Activated CD4-positive, alpha-beta T cell treated with anti-CD3 and anti-CD28 coated beads, Interleukin-2, amount 50 U/mL, for 1 hour (primary cell): ENCODE measurements at regions not wholly inside any gene's neighbourhood (a gene's known extent, or its start where the extent isn't known, plus 50 kb on each side); places are given as distances from the start of the nearest gene placed in this dataset.

ENCODE experiments used
- DNase-seq: peaks from one replicate; pipeline ENCODE4 v3.0.0-alpha.2; 2020

DNA sequence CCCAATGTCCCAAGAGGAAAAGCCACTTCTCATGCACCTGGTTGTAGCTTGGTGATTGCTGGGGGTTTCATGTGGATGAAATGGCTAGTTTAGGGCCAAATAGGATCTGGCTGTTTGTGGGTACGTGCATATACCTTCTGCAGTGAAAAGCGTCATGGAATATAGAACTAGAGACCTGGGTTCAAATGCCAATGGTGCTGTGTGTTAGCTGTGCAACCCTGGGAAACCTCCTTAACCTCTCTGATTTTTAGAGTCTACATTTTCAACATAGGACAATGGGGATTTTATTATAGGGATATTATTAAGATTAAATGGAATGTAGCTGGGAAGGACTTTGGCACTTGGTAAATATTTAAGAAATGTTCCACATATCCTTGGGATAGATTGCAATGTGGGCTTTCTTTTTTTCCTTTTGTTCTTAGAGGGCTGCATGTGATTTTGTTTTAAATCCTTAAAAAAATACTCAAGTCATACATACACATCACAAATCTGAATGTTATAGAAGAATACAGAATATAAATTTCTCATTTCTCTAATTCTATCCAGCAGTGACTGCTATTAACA, 112.6 kb upstream of the E2F8 start:
- no peak for DNase-seq

DNA sequence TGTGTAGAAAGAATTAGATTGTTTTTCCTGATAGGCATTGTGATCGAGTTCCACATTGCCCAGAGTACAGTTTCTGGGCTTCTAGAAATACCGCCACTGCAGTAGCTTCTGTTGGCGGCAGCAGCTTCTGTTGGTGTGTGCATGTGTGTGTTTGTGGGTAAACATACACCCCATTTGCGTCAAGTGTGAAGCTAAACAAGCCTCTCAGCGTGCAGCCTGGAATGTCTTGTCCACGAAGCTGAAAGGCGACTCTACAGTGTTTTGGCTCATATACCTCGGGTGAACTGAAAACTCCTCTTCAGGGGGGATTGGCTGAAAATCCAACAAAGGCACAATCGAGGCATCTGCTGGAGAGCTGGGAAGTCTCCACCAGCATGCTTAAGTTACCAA, 112.0 kb upstream of the E2F8 start:
- DNase-seq = no peak

DNA sequence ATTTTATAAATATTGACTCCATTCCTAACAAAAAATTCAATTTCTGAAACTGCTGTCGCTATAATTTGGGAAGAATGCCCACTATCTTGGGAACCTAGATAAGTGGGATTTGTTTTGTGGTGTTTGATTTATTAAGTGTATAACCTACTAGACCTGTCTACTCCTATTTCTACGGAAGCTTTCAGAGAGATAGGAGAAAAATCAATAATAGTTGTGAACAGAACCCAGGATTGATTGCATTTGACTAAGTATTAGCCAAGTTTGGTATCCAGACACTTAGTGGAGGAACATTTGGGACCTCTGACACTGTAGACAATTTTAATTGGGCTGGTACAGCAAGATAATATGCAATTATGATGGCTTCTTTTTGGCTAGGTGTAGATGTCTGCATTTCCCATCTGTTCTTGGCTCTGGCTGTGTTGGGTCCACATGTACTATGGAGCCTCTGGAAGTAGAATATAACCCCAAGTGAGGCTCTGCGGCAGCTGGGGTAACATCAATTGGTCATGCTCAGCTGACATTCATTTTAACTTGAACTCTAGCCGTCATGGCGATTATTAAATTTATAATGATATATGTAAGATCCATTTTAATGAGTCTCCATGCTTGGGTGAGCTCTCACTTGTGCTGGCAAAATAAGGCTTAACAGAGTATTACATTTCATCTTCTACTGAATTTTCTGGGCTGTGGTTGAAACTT, 111.5 kb upstream of the E2F8 start:
- DNase-seq = no peak

DNA sequence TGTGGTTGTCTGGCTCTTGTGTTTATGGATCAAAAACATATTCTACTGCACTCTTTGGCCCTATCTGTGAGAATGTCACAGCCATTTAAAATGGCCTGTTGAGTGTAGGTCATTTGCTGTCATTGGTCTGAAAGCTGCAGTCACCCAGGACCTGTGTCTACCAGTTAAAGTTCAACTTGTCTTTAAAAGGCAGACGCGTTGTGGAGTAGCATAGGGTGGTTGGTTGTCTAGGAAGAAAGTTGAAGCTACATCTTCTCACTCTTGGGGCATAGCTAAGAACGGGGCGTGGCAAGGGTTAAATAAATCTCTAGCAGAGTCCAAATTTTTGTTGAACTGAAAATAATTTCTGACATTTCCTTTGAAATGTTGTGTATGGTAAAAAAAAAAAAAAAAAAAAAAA, 110.7 kb upstream of the E2F8 start:
- no peak for DNase-seq

DNA sequence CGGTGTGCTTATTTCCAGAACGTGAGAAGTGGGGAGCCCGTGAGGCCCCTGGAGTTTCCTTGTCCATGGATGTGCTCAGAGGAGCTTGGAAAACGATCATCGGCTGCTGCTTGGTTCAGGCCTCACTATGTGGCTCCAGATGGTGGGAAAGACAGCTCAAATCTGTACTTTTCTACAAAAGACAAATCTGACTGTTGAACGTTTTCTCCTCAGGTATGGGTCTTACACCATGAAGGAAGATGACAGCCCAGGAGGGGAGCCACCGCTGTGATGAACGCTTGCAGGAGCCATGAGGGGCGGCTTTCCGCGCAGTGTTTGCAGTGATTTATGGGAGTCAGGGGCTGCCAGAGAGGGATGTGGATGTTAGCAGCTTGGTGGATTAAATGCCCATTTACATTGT, 109.4 kb upstream of the E2F8 start:
- DNase-seq = no peak

DNA sequence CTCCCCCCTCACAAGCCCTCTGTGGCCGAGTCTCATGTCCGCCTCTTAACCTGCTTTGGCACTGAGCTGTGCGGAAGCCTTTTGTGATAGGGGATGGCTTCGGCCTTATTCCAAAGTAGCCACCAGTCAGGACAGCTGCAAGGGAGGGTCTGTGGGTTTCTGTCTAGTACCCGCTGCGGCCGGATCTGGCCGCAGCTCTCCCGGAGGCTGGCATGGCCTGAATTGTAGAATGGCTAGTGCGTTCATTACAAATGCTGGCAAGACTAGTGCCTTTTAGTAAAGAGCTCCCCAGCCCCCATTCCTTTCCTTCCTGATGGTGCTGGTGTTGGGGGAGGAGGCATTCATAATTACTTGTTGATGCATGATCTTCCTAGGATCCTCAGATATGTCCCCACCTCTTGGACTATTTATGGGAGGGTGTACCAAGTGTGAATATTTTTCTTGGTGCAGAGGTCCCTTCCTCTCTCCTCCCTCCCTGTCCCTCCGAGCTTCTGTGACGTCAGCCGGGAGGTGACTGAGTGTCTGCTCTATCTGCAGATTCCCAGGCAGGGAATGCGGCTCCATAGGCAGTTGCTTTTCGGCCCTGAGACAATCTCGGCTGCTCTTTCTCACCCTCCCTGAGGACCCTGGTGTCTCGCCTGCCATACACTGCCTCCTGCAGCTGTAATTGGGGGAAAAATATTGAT, 108.7 kb upstream of the E2F8 start:
- no peak for DNase-seq

DNA sequence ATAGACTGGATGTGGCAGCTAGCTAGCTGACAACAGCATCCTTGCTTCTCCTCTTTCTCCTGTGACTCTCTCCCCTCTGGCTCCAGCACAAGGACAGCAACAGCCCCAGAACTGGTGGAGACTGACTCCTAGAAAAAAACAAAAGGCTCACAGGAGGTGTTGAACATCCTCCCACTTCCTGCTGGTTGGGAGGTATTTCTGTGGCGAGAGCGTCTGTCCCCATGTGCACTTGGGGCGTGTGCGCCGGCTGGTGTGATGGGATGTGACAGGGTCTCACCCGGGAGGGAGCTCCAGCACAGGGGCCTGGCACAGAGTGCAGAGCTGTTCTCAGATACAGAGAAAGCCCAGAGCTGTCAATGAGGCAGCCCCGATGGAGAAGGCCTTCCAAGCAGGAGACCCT, 107.2 kb upstream of the E2F8 start:
- no peak for DNase-seq

DNA sequence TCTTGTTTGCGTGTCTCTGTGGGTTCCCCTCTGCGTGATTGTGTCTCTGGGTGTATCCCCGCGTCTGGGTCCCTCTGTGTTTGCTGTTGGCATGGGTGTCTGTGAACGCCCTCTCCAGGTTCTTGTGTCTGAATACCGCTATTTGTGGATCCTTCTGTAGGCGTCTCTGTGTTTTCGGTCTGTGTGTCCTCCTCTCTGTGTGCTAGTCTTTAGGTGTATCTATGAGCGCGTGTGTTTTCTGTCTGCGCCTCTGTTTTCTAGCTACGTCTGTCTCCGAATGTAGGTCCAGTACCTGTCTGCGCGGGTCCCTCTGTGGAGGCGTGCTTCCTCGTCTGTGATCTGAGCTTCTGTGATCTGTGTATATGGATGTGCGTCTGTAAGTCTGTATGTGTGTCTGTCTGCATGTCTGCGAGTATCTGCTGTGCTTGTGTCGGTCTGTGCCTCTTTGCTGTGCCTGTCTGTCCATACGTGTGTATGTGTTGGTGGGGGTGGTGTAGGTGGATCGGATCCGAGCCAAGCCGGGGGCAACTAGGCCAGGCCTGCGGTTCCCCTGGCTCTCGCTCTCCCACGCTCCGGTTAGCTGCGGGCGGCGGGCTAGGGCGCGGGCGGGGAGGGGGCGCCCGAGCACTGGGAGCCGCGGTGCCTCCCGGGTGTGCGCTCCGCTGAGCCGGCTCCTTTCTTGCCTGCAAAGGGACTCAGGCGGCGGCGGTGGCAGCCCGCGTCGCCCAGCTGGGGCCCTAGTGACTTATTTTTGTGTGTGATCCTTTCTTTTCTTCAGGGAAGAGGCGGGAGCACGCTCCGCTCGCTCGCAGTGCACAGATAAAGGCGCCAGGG, 105.3 kb upstream of the E2F8 start:
- DNase-seq = no peak

DNA sequence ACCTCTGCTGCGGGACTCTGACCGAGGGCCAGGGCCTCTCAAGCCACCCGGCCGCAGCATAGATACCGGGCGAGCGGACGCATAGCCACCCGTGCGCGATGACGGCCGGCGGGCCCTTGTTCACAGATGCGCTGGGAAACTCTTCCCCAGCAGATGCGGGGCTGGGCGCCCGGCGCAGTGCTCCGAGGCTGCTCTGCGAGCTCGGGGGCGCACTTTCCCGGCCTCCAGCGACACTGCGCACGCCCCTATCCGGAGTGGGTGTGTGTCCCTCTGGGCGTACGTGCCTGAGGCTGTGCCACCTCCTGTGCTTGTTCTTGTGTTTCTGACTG, 104.7 kb upstream of the E2F8 start:
- DNase-seq = no peak

DNA sequence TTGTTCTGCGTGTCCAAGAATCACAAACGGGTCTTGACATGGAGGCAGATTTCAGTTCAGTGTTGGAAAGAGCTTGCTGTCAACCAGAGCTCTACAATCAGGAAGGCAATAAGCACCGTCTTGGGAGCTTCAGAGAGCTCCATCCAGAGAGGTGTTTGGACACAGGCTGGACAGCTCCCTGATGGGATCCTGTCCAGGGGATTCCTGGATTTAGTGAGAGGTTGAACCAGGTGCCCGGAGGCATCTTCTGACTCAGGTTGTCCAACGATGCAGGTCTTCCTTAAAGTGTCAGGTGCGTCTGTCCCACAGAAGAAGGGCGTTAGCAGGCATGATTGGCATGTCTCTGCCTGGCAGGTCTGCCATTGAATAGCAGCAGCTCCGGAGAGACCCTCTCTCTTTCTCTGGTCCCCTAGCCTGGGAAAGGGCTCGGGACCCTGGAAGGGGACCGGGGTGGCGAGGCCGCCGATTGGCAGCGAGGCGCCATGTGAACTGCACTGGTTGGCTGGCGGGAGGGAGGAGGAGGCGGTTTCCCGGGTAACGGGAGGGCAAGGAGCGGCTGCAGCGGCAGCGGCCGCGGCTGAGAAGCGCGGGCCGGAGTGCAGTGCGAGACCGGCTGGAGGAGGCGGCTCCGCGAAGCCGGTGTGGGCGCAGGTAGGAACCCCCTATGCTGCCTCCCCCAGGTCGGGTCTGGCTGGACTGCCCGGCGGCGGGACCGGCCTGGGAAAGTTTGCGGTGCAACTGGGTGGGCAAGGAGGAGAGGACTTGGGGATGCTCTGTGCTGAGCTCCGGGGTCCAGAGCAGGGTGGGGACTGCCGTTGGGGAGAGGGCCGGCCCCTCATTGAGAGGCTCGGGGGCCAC, 104.1 kb upstream of the E2F8 start:
- DNase-seq = no peak

DNA sequence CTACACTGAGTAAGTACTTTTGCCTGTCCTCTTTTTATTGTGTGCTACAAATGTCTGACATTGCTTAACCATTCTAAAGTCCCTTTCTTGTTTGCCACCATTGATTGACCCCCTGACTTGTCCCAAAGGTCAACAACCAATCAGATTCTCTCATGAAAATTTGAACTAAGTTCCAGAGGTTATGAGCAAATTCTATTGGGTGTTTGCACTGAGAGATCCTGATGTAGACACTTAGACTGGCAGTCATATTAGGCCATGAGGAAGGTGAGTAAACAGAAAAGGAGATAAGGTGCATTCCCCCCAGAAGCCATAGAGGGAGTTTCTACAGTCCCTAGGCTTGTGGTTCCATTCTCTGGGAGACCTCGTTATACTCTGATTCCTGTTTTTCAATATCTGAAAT, 101.3 kb upstream of the E2F8 start:
- no peak for DNase-seq

DNA sequence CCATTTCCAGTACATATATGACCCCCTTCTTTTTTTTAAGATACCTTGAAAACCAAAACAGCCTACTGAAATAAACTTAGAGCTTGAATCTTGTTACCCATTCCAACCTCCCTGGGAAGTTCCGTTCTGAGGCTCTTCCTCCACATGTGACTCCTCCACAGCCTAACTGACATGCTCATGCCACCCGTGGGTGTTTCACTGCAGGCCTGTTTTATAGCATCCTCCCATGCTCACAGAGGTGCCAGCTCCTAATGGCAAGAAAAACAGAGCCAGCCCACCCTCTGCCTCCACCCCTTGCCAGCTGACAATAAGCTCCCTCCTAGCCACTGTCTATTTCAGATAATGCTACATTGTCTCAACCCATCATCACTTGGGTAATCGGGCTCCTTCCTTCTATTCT, 97.6 kb upstream of the E2F8 start:
- DNase-seq = no peak

DNA sequence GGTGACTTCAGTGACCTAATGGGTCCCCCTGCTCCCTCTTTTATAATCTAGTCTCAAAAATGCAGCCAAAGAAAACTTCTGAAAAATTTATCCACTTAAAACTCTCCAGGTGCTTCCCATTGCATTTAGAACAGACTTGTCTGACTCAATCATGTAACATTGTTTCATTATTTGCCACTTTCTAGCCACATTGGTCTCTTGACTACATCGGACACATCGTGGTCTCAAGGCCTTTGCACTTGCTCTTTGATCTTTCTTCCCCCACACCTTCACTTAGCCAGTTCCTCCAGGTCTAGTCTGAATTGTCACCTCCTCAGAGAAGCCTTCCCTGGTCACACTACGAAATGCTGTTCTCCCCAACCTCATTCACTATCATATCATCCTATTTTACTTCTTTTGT, 97.0 kb upstream of the E2F8 start:
- DNase-seq = no peak

DNA sequence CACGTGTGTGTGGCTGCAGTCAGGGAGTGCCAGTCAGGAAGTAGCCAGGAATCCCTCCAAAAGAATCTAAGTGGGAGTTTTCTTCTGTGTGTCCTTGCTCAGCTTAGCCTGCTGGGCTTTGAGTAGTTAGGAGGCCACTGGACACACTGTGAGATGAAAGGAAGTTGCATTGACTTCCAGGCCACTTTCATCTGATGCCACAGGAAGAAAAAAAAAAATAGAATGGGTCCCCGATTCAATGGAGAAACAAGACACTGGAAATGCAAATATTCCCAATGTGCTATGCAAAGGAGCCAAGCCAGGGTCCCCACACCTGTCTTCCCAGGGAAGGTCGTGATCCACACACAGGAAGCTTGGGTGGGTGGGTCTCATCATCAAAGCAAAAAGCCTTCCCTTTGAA, 95.6 kb upstream of the E2F8 start:
- no peak for DNase-seq

DNA sequence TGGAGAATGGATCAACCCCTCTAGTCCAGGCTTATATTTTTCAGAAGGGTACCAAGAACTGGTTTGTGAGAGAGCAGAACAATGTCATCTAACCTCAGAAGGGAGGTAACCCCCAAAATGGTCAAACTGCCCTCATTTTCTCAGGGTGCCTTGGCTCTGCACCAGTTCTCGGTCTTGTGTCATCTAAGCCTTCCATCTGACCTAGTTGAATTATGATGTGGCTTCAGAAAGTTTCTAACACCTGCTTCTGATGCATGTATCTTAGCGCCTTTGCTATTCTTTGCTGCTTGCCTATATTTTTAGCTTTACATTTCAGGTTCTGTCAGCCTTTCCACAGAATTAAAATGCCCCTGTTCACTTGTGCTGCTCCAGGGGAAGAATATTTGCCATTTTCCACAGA, 91.7 kb upstream of the E2F8 start:
- no peak for DNase-seq

DNA sequence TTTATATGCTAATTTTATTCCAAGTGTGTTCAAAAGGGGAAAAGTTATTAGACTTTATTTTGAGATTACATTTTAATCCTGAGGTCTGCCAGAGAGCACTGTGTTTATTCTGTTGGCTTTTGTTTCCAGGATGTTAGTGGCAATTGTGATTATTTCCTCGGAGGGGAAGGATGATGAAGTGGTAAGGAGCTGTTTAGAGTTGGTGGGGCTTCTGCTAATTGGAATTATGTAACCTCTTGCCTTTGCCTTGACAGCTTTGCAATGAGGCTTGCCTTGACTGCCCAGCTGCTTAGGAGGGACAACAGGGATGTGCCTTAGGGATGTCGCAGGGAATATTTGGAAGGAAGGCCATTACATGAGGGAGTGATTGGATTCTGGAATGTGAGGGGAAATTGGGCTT, 89.7 kb upstream of the E2F8 start:
- no peak for DNase-seq

DNA sequence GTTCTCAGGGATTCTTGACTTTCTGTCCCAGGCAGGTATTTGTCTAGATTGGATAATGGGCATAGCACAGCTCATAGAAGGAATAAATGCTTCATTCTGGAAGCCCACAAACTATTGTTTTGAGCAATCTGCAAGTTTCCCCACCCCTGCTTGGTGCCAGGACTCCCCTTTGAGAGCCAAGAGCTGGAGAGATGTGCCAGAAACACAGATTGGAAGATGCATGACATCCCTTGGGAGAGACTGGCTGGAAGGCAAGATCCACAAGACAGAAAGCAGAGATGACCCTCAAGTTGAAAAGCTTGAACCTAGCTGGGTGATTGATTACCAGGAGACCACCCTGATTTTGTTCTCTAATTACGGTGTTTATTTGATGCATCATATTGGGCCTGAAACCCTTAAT, 89.2 kb upstream of the E2F8 start:
- no peak for DNase-seq

DNA sequence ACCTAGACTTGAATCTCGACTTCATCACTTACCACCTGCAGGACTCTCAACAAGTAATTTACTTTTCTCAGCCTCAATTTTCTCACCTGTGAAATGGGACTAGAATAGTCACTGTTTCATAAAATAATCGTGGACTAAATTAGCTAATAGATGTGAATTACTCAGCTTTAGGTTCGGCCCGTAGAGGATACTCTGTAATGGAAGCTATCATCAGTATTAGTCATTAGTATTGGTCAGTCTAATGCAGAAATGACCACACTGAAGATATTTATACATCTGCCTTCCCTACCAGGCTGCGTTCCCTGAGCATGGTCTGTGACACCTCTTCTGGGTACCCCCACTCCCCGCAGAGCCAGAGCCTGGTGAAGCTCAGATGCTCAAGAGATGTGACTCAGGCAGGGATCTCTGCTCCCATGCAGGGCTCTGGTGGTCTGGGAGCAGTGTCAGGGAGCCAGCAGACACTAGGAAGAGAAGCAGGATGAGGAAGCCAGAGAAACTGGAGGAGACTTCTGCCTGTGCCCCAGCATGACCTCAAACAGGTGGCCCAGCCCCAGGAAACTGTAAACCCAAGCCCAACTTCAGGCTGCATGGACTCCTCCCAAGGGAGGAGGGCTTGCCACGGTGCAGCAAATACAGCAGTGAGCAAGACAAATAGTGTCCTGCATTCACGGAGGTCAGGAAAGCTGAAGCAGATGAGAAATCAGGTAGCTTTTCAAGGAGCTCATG, 88.0 kb upstream of the E2F8 start:
- no peak for DNase-seq

DNA sequence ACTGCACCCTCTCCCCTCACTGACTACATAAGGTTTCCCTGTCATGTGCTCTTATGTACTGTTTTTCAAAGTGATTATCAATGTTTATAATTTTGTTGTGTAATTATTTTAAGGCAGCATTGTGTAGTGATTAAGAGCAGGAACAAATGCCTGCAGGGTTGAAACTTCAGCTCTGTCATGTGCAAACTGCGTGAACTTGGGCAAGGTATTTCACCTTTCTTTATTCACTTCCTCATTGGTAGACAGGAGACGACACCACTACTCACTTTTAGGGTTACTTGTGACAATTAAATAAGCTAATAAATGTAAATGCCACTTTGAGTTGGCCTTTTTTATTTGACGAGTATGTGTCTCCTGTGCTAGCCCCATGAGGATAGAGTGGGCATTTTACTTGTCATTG, 86.5 kb upstream of the E2F8 start:
- no peak for DNase-seq

DNA sequence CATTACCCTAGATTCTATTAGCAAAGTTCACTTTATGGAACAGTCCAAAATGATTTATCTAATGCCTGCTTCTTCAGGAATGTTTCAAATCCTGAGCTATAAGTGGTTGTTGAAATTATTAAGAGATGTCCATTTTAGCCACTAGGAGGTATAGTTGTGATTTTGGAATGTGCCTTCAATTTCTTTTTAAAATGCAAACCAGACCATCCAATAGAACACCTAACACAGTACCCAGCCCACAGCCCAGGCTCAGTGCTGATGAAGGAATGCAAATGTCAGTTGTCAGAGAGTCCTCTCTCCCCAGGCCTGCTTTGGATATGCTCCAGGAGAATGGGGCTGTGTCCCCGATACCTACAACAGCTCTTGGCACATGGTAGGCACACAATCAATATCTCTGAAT, 85.8 kb upstream of the E2F8 start:
- no peak for DNase-seq

DNA sequence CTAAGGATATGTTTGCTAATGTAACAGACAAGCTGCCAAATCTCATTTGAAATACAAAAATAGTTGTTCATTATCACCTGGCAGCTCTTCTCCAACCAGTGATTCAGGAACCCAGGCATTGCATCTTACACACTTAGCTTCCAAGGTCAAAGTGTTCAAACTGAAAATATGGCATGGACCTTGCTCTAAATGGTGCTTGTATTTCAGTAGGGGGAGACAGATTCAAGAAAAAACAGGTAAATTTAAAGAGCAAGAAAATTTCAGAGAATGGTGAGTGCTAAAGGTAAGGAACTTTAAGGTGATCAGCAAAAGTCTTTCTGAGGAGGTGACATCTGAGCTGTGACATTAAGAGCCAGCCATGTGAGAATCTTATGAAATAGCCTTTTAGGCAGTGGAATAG, 82.8 kb upstream of the E2F8 start:
- DNase-seq = no peak

DNA sequence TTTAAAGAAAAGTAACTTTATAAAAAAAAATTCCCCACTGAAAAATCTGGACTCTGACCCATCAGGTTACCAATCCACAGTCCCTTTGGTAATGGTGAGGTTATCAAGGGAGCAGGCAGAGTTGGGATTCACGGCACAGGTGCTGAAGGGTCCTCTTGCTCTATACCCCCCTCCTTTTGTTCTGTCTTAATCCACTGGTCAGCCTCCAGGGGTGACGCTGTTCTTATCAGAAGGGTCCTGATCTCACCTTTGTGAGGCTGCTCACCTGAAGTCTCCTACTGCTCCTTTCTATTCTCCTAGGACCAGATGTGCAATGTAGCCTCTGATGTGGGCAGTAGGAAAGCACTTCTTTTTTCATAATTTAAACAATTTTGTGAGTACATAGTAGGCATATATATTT, 80.6 kb upstream of the E2F8 start:
- no peak for DNase-seq
